ENCODE measurements at regions not wholly inside any gene's neighbourhood (a gene's known extent, or its start where the extent isn't known, plus 50 kb on each side); places are given as distances from the start of the nearest gene placed in this dataset.

DNA sequence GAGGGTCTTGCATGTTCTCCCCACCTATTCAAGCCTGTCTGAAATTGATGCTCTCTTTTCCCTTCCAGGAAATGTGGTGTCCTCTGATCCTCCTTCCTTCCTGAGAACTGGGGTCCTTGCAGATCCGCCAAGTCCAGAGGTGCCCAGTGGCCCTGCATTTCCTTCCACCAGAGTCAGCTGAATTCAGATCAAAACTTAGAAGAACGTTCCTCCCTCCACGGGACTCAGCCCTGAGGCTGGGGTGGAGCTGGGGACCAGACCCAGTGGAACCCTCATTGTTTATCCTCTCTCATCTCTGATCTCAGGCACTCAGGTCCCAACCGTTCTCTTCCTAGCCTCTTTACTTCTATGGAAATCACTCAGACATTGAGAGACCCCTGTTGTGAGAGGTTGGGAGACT, 477.3 kb downstream of the TSHZ3 start:
- Histone ChIP-seq H3K4me3 (ENCODE audit: extremely low read depth in 1 of 4, insufficient read depth in 2 of 4, low read depth in 3 of 4, low read length in 4 of 4) (no peak overlapping the region), H4K91ac (replicated peaks; ENCODE audit: insufficient read length, low read length) (no peak overlapping the region), H4K5ac (ENCODE audit: insufficient read length, low read depth, low read length) (no peak overlapping the region), H3K4me2 (ENCODE audit: insufficient read depth in 1 of 2, low read depth in 2 of 2, low read length in 2 of 2) (no peak overlapping the region), H3K56ac (replicated peaks; ENCODE audit: insufficient read length, low read depth, low read length) (no peak overlapping the region), H4K20me1 (replicated peaks in 1 of 2; ENCODE audit: control insufficient read depth in 1 of 2, insufficient read depth in 2 of 2, low read length in 2 of 2) (no peaks in the 10 kb centered on the region), H2BK15ac (ENCODE audit: low read length) (no peak overlapping the region), H2BK12ac (ENCODE audit: low read depth, low read length) (no peak overlapping the region), H3K79me2 (ENCODE audit: control insufficient read depth in 1 of 2, insufficient read depth in 2 of 2, low read length in 2 of 2) (no peaks in the 10 kb centered on the region), H3K14ac (ENCODE audit: insufficient read length) (no peak overlapping the region), H3K27me3 (replicated peaks in 1 of 4; ENCODE audit: control insufficient read depth in 3 of 4, extremely low read depth in 1 of 4, insufficient read depth in 3 of 4, low read length in 3 of 4) (no peaks in the 10 kb centered on the region), H2BK120ac (replicated peaks; ENCODE audit: low read depth, low read length) (no peak overlapping the region), H2BK20ac (ENCODE audit: low read length) (no peak overlapping the region), H2BK5ac (ENCODE audit: low read depth, low read length) (no peak overlapping the region), H3K79me1 (ENCODE audit: low read depth, low read length) (no peaks in the 10 kb centered on the region), H3K27ac (ENCODE audit: low read depth, low read length) (no peak overlapping the region), H3K4ac (replicated peaks; ENCODE audit: insufficient read length, low read depth, low read length) (no peak overlapping the region), H3K4me1 (replicated peaks in 1 of 4; ENCODE audit: control insufficient read depth in 3 of 4, insufficient read depth in 4 of 4, low read length in 3 of 4) (no peaks in the 10 kb centered on the region), H2AFZ (ENCODE audit: low read length) (no peak overlapping the region), H3K23me2 (ENCODE audit: low read depth, low read length) (no peaks in the 10 kb centered on the region), H2AK5ac (ENCODE audit: low read depth, low read length) (no peak overlapping the region), H3K9ac (replicated peaks in 1 of 4; ENCODE audit: extremely low read depth in 1 of 4, low read depth in 3 of 4, low read length in 3 of 4) (no peak overlapping the region), H3K9me3 (ENCODE audit: insufficient read depth in 2 of 2, low read depth in 1 of 2, low read length in 1 of 2) (no peaks in the 10 kb centered on the region), H3K18ac (ENCODE audit: extremely low read depth, low read length) (no peak overlapping the region), H4K8ac (ENCODE audit: extremely low read depth, insufficient read depth, low read length) (no peak overlapping the region), H3K23ac (ENCODE audit: insufficient read length) (no peak overlapping the region), H3K36me3 (ENCODE audit: control insufficient read depth in 2 of 4, insufficient read depth in 4 of 4, low read length in 3 of 4) (no peaks in the 10 kb centered on the region)
- no peak for DNase-seq (ENCODE audit: low read depth in 1 of 2, low spot score in 2 of 2)
- ChIA-PET CTCF (ENCODE audit: partially characterized antibody) (interaction anchor here (0.9 to 1.6 kb wide), 3 partner anchors 12 to 86 kb away, joined by 3 read pairs; no protein-coding TSS in a partner anchor), POLR2A (ENCODE audit: partially characterized antibody) (no interaction called here)
- FAIRE-seq, result no peak
- 84% methylated on average over 4 of the region's 4 CpGs; no CpG with 5 or more reads in 1 of the 2 experiments for WGBS, 2 experiments (ENCODE audit: extremely low coverage in 1 of 2, insufficient coverage in 1 of 2, insufficient read length in 1 of 2, insufficient replicate concordance in 2 of 2, low coverage in 1 of 2, low lambda C conversion rate in 2 of 2, missing lambda C conversion rate in 1 of 2)
- TF ChIP-seq GTF2F1 (IDR thresholded peaks at IDR 0.05; ENCODE audit: borderline replicate concordance, low read depth, low read length) (no peak), CHD2 (IDR thresholded peaks at IDR 0.05; ENCODE audit: low read length) (no peak), SP2 (IDR thresholded peaks at IDR 0.05; ENCODE audit: low read length) (no peak), SIRT6 (IDR thresholded peaks at IDR 0.05; ENCODE audit: low read length) (no peak), NRF1 (IDR thresholded peaks at IDR 0.05; ENCODE audit: low read depth, low read length) (no peak), RBBP5 (IDR thresholded peaks at IDR 0.05; ENCODE audit: borderline replicate concordance, low read depth, low read length) (no peak), TEAD4 (IDR thresholded peaks at IDR 0.05; ENCODE audit: low read depth, low read length) (no peak), SRF (IDR thresholded peaks at IDR 0.05; ENCODE audit: low read depth, low read length) (no peak), TAF7 (optimal IDR thresholded peaks at IDR 0.05; ENCODE audit: borderline replicate concordance, low read depth, low read length) (no peak), BCL11A (IDR thresholded peaks at IDR 0.05; ENCODE audit: low read depth in 2 of 2, low read length in 2 of 2) (no peak), SP4 (IDR thresholded peaks at IDR 0.05; ENCODE audit: low read length) (no peak), NANOG (IDR thresholded peaks at IDR 0.05; ENCODE audit: insufficient read depth, low read depth, low read length, poor library complexity, severe bottlenecking) (no peak), BACH1 (IDR thresholded peaks at IDR 0.05; ENCODE audit: low read length) (no peak), KDM4A (IDR thresholded peaks at IDR 0.05; ENCODE audit: low read depth, low read length, severe bottlenecking) (no peak), KDM5A (IDR thresholded peaks at IDR 0.05; ENCODE audit: low read length) (no peak), USF2 (IDR thresholded peaks at IDR 0.05; ENCODE audit: low read length) (no peak)
